Peyer's patch (tissue), 4 donors: ENCODE measurements at regions not wholly inside any gene's neighbourhood (a gene's known extent, or its start where the extent isn't known, plus 50 kb on each side); places are given as distances from the start of the nearest gene placed in this dataset.

Experiments
- POLR2A ChIP-seq, 2 donors: fragments of 450-650 bp; IDR thresholded peaks; one replicate each; pipeline ENCODE4 v1.5.1; 2017; ENCODE audit warnings: antibody characterized with exemption in 2 of 2, mild to moderate bottlenecking in 2 of 2, moderate library complexity in 2 of 2
- TF ChIP-seq, protein P1 (sequence below), 6 experiments: fragments of 450-650 bp in 4 of 6; fragments of 200-600 bp in 2 of 6; sonication (generic) in 1 of 6; IDR thresholded peaks; one replicate each; pipeline ENCODE4 v1.5.1; 2017 to 2019; ENCODE audit warnings: antibody characterized with exemption in 6 of 6, mild to moderate bottlenecking in 3 of 6, moderate library complexity in 1 of 6

DNA sequence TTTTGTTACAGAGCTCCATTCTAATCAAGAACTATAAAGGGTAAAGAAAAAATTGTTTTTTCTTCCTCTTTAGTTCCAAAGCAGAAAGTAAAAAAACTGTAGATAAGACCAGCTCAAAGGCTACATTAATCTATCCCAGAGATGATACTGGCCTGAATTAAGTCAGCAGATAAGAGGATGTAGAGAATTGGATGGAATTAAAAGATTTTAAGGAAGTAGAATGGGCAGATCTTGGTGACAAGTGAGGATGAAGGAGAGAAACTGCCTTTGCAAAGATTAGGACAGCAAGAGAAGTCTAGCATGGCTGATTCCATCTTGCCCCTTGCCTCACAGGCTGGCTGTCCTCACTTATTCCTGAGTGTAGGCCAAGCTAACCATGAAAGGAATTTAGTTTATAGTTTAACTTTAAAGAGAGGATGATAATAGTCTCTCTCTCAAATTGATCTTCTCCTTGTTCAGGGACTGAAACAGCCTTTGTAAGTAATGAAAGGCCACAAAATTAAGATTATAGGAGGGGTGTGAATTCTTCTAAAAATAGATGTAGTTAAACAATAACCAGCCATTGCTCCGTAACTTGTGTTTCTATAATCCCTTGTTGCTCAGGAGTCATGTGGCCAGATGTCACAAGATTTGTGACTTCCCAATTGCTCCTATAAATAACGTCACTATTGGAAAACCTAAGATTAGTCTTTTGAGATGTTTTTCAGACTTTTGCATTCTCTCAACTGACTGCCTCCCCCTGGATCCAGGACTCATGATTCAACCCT, 265.0 kb upstream of the USP24 start:
- no peak for TF ChIP-seq POLR2A (IDR thresholded peaks at IDR 0.05)
- TF ChIP-seq, protein P1, sequence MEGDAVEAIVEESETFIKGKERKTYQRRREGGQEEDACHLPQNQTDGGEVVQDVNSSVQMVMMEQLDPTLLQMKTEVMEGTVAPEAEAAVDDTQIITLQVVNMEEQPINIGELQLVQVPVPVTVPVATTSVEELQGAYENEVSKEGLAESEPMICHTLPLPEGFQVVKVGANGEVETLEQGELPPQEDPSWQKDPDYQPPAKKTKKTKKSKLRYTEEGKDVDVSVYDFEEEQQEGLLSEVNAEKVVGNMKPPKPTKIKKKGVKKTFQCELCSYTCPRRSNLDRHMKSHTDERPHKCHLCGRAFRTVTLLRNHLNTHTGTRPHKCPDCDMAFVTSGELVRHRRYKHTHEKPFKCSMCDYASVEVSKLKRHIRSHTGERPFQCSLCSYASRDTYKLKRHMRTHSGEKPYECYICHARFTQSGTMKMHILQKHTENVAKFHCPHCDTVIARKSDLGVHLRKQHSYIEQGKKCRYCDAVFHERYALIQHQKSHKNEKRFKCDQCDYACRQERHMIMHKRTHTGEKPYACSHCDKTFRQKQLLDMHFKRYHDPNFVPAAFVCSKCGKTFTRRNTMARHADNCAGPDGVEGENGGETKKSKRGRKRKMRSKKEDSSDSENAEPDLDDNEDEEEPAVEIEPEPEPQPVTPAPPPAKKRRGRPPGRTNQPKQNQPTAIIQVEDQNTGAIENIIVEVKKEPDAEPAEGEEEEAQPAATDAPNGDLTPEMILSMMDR (IDR thresholded peaks at IDR 0.05) = no peak
